ENCODE measurements at regions not wholly inside any gene's neighbourhood (a gene's known extent, or its start where the extent isn't known, plus 50 kb on each side); places are given as distances from the start of the nearest gene placed in this dataset.
"Not testable (repeated sequence)": the region's sequence is repeated elsewhere in the genome, so short reads cannot be mapped to it uniquely, and the experiment has no call there.

- Mint-ChIP-seq H3K27ac (ENCODE audit: low read depth, unreplicated experiment) (no peak overlapping the region), H3K4me1 (ENCODE audit: insufficient read depth, unreplicated experiment) (no peaks in the 10 kb centered on the region), H3K4me3 (ENCODE audit: unreplicated experiment) (no peak overlapping the region), H3K27me3 (ENCODE audit: insufficient read depth, unreplicated experiment) (peaks cover 13% of the 10 kb centered on the region), H3K9me3 (ENCODE audit: unreplicated experiment) (no peaks in the 10 kb centered on the region), H3K36me3 (ENCODE audit: insufficient read depth, unreplicated experiment) (no peaks in the 10 kb centered on the region)
- DNase-seq (ENCODE audit: unreplicated experiment), result no peak
- ChIA-PET POLR2A (interaction anchor here (1.4 kb wide), 1 partner anchor 39 kb away, joined by 3 read pairs; no protein-coding TSS in a partner anchor), CTCF (interaction anchor here (0.7 to 1.0 kb wide), 4 partner anchors 11 to 846 kb away, joined by 3 to 4 read pairs (median 4); no protein-coding TSS in a partner anchor)
- no peak for TF ChIP-seq CTCF (IDR thresholded peaks at IDR 0.05; ENCODE audit: unreplicated experiment)
- intact Hi-C loops (cut with micrococcal nuclease), result no loop called here
- BruUV-seq (replicated peaks), result no TSS peak
Observed at GRCh38 chr1:213345621-213346020, 294.6 kb downstream of the RPS6KC1 start.

DNA sequence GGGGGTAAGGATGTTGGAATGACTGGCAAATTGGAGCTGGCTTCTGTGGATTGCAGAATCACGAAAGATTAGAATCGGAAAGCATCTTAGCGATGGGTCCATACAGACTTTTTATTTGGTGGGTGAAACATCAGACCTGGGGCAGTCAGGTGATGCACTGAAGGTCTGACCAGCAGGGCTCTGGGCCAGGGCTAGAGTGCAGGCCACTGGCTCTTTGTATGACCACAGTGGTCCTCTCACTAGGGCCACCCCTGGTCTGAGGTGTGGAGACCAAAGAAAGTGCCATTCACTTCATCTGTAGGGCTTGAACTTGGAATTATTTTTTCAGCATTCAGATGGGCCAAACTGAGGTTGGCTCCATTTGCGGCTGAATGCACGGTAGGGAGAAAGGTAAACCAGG is 306.4 kb downstream of the RPS6KC1 start:
- BruUV-seq (replicated peaks), result no TSS peak
- no peak for DNase-seq (ENCODE audit: unreplicated experiment)
- H3K4me1 Mint-ChIP-seq (ENCODE audit: insufficient read depth, unreplicated experiment), result no peaks in the 10 kb centered on the region
- ChIA-PET POLR2A (no interaction called here), CTCF (interaction anchor here (1.1 to 2.3 kb wide), 3 partner anchors 12 to 766 kb away, joined by 3 to 11 read pairs (median 4); no protein-coding TSS in a partner anchor)
- no peaks in the 10 kb centered on the region for H3K9me3 Mint-ChIP-seq (ENCODE audit: unreplicated experiment)
- no peaks in the 10 kb centered on the region for H3K36me3 Mint-ChIP-seq (ENCODE audit: insufficient read depth, unreplicated experiment)
- no peak for TF ChIP-seq CTCF (IDR thresholded peaks at IDR 0.05; ENCODE audit: unreplicated experiment)
- H3K4me3 Mint-ChIP-seq (ENCODE audit: unreplicated experiment), result no peak overlapping the region
- intact Hi-C loops (cut with micrococcal nuclease), result no loop called here
- H3K27me3 Mint-ChIP-seq (ENCODE audit: insufficient read depth, unreplicated experiment), result peaks cover 23% of the 10 kb centered on the region
- no peak overlapping the region for H3K27ac Mint-ChIP-seq (ENCODE audit: low read depth, unreplicated experiment)

DNA sequence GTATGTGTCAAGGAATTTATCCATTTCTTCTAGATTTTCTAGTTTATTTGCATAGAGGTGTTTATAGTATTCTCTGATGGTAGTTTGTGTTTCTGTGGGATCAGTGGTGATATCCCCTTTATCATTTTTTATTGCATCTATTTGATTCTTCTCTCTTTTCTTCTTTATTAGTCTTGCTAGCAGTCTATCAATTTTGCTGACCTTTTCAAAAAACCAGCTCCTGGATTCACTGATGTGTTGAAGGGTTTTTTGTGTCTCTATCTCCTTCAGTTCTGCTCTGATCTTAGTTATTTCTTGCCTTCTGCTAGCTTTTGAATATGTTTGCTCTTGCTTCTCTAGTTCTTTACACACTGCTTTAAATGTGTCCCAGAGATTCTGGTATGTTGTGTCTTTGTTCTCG is 307.3 kb downstream of the RPS6KC1 start:
- DNase-seq (ENCODE audit: unreplicated experiment); H3K4me3 Mint-ChIP-seq (ENCODE audit: unreplicated experiment); intact Hi-C loops (cut with micrococcal nuclease); H3K4me1 Mint-ChIP-seq (ENCODE audit: insufficient read depth, unreplicated experiment); H3K36me3 Mint-ChIP-seq (ENCODE audit: insufficient read depth, unreplicated experiment); BruUV-seq (replicated peaks); H3K27ac Mint-ChIP-seq (ENCODE audit: low read depth, unreplicated experiment); H3K9me3 Mint-ChIP-seq (ENCODE audit: unreplicated experiment); POLR2A ChIA-PET: not testable (repeated sequence)
- H3K27me3 Mint-ChIP-seq (ENCODE audit: insufficient read depth, unreplicated experiment), result peaks cover 19% of the 10 kb centered on the region
- CTCF ChIA-PET, result interaction anchor here (0.9 kb wide), 1 partner anchor 14 kb away, joined by 3 read pairs; no protein-coding TSS in a partner anchor

- Mint-ChIP-seq H3K27ac (ENCODE audit: low read depth, unreplicated experiment) (no peak overlapping the region), H3K4me3 (ENCODE audit: unreplicated experiment) (no peak overlapping the region), H3K9me3 (ENCODE audit: unreplicated experiment) (peaks cover 14% of the 10 kb centered on the region), H3K4me1 (ENCODE audit: insufficient read depth, unreplicated experiment) (no peaks in the 10 kb centered on the region), H3K27me3 (ENCODE audit: insufficient read depth, unreplicated experiment) (peaks cover 13% of the 10 kb centered on the region), H3K36me3 (ENCODE audit: insufficient read depth, unreplicated experiment) (no peaks in the 10 kb centered on the region)
- intact Hi-C loops (cut with micrococcal nuclease), result no loop called here
- TF ChIP-seq CTCF (IDR thresholded peaks at IDR 0.05; ENCODE audit: unreplicated experiment), result no peak
- ChIA-PET POLR2A (interaction anchor here (1.2 kb wide), 1 partner anchor 10 kb away, joined by 4 read pairs; no protein-coding TSS in a partner anchor), CTCF (no interaction called here)
- no peak for DNase-seq (ENCODE audit: unreplicated experiment)
- BruUV-seq (replicated peaks), result no TSS peak
Observed at GRCh38 chr1:213362598-213362997, 311.6 kb downstream of the RPS6KC1 start.

Measured in MCF 10A (cell line).